Neural progenitor cell (in vitro differentiated cells): ENCODE measurements at regions not wholly inside any gene's neighbourhood (a gene's known extent, or its start where the extent isn't known, plus 50 kb on each side); places are given as distances from the start of the nearest gene placed in this dataset.

Source experiments
- EZH2 ChIP-seq: fragments of 200-600 bp; sonication (generic); IDR thresholded peaks from 2 replicates; pipeline ENCODE4 v1.6.1; 2017; ENCODE audit warnings: antibody characterized with exemption, mild to moderate bottlenecking, moderate library complexity
- EZH2phosphoT487 ChIP-seq: fragments of 200-600 bp; sonication (generic); IDR thresholded peaks from 2 replicates; pipeline ENCODE4 v1.6.1; 2017; ENCODE audit warnings: antibody characterized with exemption
- TF ChIP-seq, protein P1 (sequence below): fragments of 200-600 bp; sonication (generic); IDR thresholded peaks from 2 replicates; pipeline ENCODE4 v1.5.1; 2017; ENCODE audit warnings: antibody characterized with exemption, mild to moderate bottlenecking

DNA sequence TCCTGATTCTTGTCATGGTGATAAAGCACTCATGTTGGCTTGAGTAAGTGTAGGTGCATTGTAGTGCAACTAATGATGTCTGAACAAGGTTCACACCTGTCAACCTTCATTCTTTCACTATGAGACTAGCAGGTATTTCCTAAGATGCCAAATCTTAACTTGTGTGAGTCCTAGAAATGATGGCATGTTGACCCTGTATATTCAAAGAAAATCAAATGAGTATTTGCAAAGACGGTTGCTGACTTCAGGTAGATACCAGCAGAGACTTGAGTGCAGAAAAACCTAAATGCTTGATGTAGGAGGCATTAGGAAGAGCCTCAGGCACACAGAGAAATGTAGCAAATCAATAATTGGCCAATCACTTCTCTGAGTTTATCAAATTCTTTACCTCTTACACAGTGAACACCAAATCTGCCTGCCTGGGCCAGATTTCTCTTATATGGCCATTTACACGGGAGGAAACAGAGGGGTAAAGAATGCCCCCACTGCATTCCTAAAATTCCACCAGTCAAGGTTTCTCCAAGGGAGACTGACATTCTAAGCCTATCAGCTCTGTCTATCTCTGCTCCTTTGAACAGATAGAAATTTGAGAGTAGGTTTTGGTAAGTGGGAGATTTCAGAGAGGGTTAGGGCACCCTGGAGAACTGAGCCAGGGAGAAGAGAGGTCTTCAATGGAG lies 488.6 kb upstream of the WWC1 start:
- TF ChIP-seq, protein P1, sequence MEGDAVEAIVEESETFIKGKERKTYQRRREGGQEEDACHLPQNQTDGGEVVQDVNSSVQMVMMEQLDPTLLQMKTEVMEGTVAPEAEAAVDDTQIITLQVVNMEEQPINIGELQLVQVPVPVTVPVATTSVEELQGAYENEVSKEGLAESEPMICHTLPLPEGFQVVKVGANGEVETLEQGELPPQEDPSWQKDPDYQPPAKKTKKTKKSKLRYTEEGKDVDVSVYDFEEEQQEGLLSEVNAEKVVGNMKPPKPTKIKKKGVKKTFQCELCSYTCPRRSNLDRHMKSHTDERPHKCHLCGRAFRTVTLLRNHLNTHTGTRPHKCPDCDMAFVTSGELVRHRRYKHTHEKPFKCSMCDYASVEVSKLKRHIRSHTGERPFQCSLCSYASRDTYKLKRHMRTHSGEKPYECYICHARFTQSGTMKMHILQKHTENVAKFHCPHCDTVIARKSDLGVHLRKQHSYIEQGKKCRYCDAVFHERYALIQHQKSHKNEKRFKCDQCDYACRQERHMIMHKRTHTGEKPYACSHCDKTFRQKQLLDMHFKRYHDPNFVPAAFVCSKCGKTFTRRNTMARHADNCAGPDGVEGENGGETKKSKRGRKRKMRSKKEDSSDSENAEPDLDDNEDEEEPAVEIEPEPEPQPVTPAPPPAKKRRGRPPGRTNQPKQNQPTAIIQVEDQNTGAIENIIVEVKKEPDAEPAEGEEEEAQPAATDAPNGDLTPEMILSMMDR: no peak
- TF ChIP-seq EZH2phosphoT487 (no peak), EZH2 (no peak)
